ENCODE measurements at regions not wholly inside any gene's neighbourhood (a gene's known extent, or its start where the extent isn't known, plus 50 kb on each side); places are given as distances from the start of the nearest gene placed in this dataset.

GRCh38 chr11:119803139-119803538 lies 74.1 kb upstream of the NECTIN1 start:
- Histone ChIP-seq H3K4me1 (no peaks in the 10 kb centered on the region), H3K27me3 (peaks cover 0 to 33% (median 0%) of the 10 kb centered on the region in 4 donors), H3K27ac (replicated peaks in 1 of 4) (no peak overlapping the region), H3K4me3 (no peak overlapping the region), H3K9me3 (no peaks in the 10 kb centered on the region), H3K36me3 (no peaks in the 10 kb centered on the region)
- WGBS, result 98% methylated on average over 3 of the region's 6 CpGs
- TF ChIP-seq POLR2A (IDR thresholded peaks at IDR 0.05; ENCODE audit: low read depth), result no peak
- intact Hi-C loops (cut with DNase I), result no loop called here
- no peak for DNase-seq (ENCODE audit: extremely low spot score)

- DNase-seq (ENCODE audit: extremely low spot score), result no peak
Observed at GRCh38 chr11:119802670-119803069, 73.7 kb upstream of the NECTIN1 start.

GRCh38 chr11:119800619-119801018 lies 71.6 kb upstream of the NECTIN1 start:
- no peaks in the 10 kb centered on the region for H3K9me3 ChIP-seq
- no peak for DNase-seq (ENCODE audit: extremely low spot score)
- H3K27me3 ChIP-seq, result peaks cover 0 to 31% (median 0%) of the 10 kb centered on the region in 4 donors
- 86% methylated on average over 4 of the region's 5 CpGs for whole genome bisulfite sequencing
- H3K4me3 ChIP-seq, result no peak overlapping the region
- no peaks in the 10 kb centered on the region for H3K36me3 ChIP-seq
- no peak for TF ChIP-seq EP300 (IDR thresholded peaks at IDR 0.05)
- TF ChIP-seq POLR2A (IDR thresholded peaks at IDR 0.05; ENCODE audit: low read depth), result no peak
- no peak for TF ChIP-seq POLR2AphosphoS5 (IDR thresholded peaks at IDR 0.05)
- no peak for TF ChIP-seq CTCF (IDR thresholded peaks at IDR 0.05)
- H3K27ac ChIP-seq (replicated peaks in 1 of 4), result no peak overlapping the region
- H3K4me1 ChIP-seq, result no peaks in the 10 kb centered on the region
- intact Hi-C loops (cut with DNase I), result no loop called here

More at GRCh38 chr11:119802670-119803069, 73.7 kb upstream of the NECTIN1 start:
- intact Hi-C loops (cut with DNase I), result no loop called here
- no peaks in the 10 kb centered on the region for H3K9me3 ChIP-seq
- H3K27ac ChIP-seq (replicated peaks in 1 of 4), result no peak overlapping the region
- H3K4me1 ChIP-seq, result no peaks in the 10 kb centered on the region
- 88% methylated on average over 5 of the region's 5 CpGs for WGBS
- TF ChIP-seq POLR2AphosphoS5 (IDR thresholded peaks at IDR 0.05) (no peak), CTCF (IDR thresholded peaks at IDR 0.05) (no peak), POLR2A (IDR thresholded peaks at IDR 0.05; ENCODE audit: low read depth) (no peak), EP300 (IDR thresholded peaks at IDR 0.05) (no peak)
- peaks cover 0 to 29% (median 0%) of the 10 kb centered on the region in 4 donors for H3K27me3 ChIP-seq
- H3K4me3 ChIP-seq, result no peak overlapping the region
- H3K36me3 ChIP-seq, result no peaks in the 10 kb centered on the region

- H3K27ac ChIP-seq (replicated peaks in 1 of 4), result no peak overlapping the region
- TF ChIP-seq POLR2AphosphoS5 (IDR thresholded peaks at IDR 0.05) (no peak), EP300 (IDR thresholded peaks at IDR 0.05) (no peak), POLR2A (IDR thresholded peaks at IDR 0.05; ENCODE audit: low read depth) (no peak), CTCF (IDR thresholded peaks at IDR 0.05) (no peak)
- DNase-seq (ENCODE audit: extremely low spot score), result no peak
- H3K4me1 ChIP-seq, result no peaks in the 10 kb centered on the region
- H3K9me3 ChIP-seq, result no peaks in the 10 kb centered on the region
- intact Hi-C loops (cut with DNase I), result no loop called here
- no peak overlapping the region for H3K4me3 ChIP-seq
- WGBS, result 88% methylated on average over 1 of the region's 2 CpGs
- peaks cover 0 to 32% (median 0%) of the 10 kb centered on the region in 4 donors for H3K27me3 ChIP-seq
- no peaks in the 10 kb centered on the region for H3K36me3 ChIP-seq
Observed at GRCh38 chr11:119800171-119800570, 71.2 kb upstream of the NECTIN1 start.

- no peak for TF ChIP-seq POLR2A (IDR thresholded peaks at IDR 0.05; ENCODE audit: low read depth)
- no peak for TF ChIP-seq CTCF (IDR thresholded peaks at IDR 0.05)
- no peak for TF ChIP-seq POLR2AphosphoS5 (IDR thresholded peaks at IDR 0.05)
- TF ChIP-seq EP300 (IDR thresholded peaks at IDR 0.05), result no peak
- no peaks in the 10 kb centered on the region for H3K9me3 ChIP-seq
- peaks cover 0 to 45% (median 0%) of the 10 kb centered on the region in 4 donors for H3K27me3 ChIP-seq
- H3K36me3 ChIP-seq, result no peaks in the 10 kb centered on the region
- DNase-seq (ENCODE audit: extremely low spot score), result no peak
- no peak overlapping the region for H3K27ac ChIP-seq (replicated peaks in 1 of 4)
- H3K4me3 ChIP-seq, result no peak overlapping the region
- H3K4me1 ChIP-seq, result no peaks in the 10 kb centered on the region
- intact Hi-C loops (cut with DNase I), result no loop called here
- 76% methylated on average over 3 of the region's 3 CpGs for WGBS
Observed at GRCh38 chr11:119798656-119799055, 69.7 kb upstream of the NECTIN1 start.
